A549 (cell line): ENCODE measurements at regions not wholly inside any gene's neighbourhood (a gene's known extent, or its start where the extent isn't known, plus 50 kb on each side); places are given as distances from the start of the nearest gene placed in this dataset.

ENCODE experiments used
- ATAC-seq, 2 experiments: fragments of 200-7000 bp in 1 of 2; fragments of >200 bp in 1 of 2; cut with Nextera tagmentation in 1 of 2; cut with Tn5 transposase in 1 of 2; 3 replicates each; pipeline versions ENCODE4 v1.8.0 to v1.9.1; 2018 to 2020; ENCODE audit warnings: mild to moderate bottlenecking in 1 of 2, moderate library complexity in 1 of 2
- CTCF ChIA-PET: fragments of 300-600 bp; sonication (Branson Sonifier 250); formaldehyde crosslinking; extraction: SDS; loops from one replicate; lab custom pipeline; 2021; ENCODE audit warnings: antibody characterized with exemption, inconsistent platforms; lab: Yijun Ruan, JAX
- POLR2A ChIA-PET: fragments of 350-600 bp; formaldehyde crosslinking; extraction: SDS; loops from one replicate; lab custom pipeline; 2021; ENCODE audit warnings: antibody characterized with exemption, inconsistent platforms; lab: Yijun Ruan, JAX
- DNase-seq, 2 experiments: peaks; one replicate each; pipeline versions ENCODE4 v3.0.0 to v3.0.0-alpha.2; 2011 to 2016; ENCODE audit warnings: low read depth in 1 of 2, low spot score in 1 of 2
- FAIRE-seq: peaks from 2 replicates; lab custom pipeline; 2011; peaks lifted over from hg19 to GRCh38; lab: Jason Lieb, UNC
- H3K27ac ChIP-seq, 2 experiments: fragments of >200 bp; sonication (Bioruptor Twin); formaldehyde crosslinking; 3 replicates each; pipeline ENCODE4 v1.5.1; 2016 to 2017
- H3K4me1 ChIP-seq: fragments of >200 bp; sonication (Bioruptor Twin); formaldehyde crosslinking; 3 replicates; pipeline ENCODE4 v1.6.1; 2016
- H3K4me2 ChIP-seq: fragments of >200 bp; sonication (Bioruptor Twin); formaldehyde crosslinking; 3 replicates; pipeline ENCODE4 v1.6.1; 2016
- H3K4me3 ChIP-seq: fragments of >200 bp; sonication (Bioruptor Twin); formaldehyde crosslinking; 3 replicates; pipeline ENCODE4 v1.5.1; 2016
- H3K9me3 ChIP-seq: fragments of >200 bp; sonication (Bioruptor Twin); formaldehyde crosslinking; 3 replicates; pipeline ENCODE4 v1.6.1; 2016
- CBX2 ChIP-seq: fragments of 200-600 bp; sonication (generic); IDR thresholded peaks from 2 replicates; pipeline ENCODE4 v1.6.1; 2016; ENCODE audit warnings: low read depth, mild to moderate bottlenecking, borderline replicate concordance
- CHD4 ChIP-seq: fragments of 200-600 bp; sonication (generic); IDR thresholded peaks from 2 replicates; pipeline ENCODE4 v1.6.1; 2016; ENCODE audit warnings: antibody characterized with exemption, mild to moderate bottlenecking, borderline replicate concordance
- E2F6 ChIP-seq: IDR thresholded peaks from 2 replicates; pipeline ENCODE4 v1.6.1; 2012; ENCODE audit warnings: low read depth, borderline replicate concordance
- EHF ChIP-seq: fragments of 250-450 bp; sonication (Bioruptor Pico); IDR thresholded peaks from 2 replicates; pipeline ENCODE4 v1.5.0; 2020; ENCODE audit warnings: mild to moderate bottlenecking
- EP300 ChIP-seq, 2 experiments: fragments of >200 bp; sonication (Bioruptor Twin); formaldehyde crosslinking; IDR thresholded peaks; 2 replicates in 1 of 2; 3 replicates in 1 of 2; pipeline ENCODE4 v1.6.1; 2016 to 2017
- FOSL2 ChIP-seq, 2 experiments: fragments of 450-650 bp in 1 of 2; fragments of >200 bp in 1 of 2; sonication (Bioruptor Twin) in 1 of 2; formaldehyde crosslinking; IDR thresholded peaks; 2 replicates each; pipeline versions ENCODE4 v1.5.0 to v1.6.1; 2016 to 2020; ENCODE audit warnings: mild to moderate bottlenecking in 1 of 2, moderate library complexity in 1 of 2
- HES2 ChIP-seq: fragments of >200 bp; sonication (Bioruptor Twin); formaldehyde crosslinking; IDR thresholded peaks from 2 replicates; pipeline ENCODE4 v1.6.1; 2016
- HOXB13 ChIP-seq: fragments of 250-450 bp; sonication (Bioruptor Pico); IDR thresholded peaks from 2 replicates; pipeline ENCODE4 v1.5.0; 2020; ENCODE audit warnings: low read depth, mild to moderate bottlenecking, moderate library complexity
- HOXB5 ChIP-seq: fragments of 250-450 bp; sonication (Bioruptor Pico); IDR thresholded peaks from 2 replicates; pipeline ENCODE4 v1.5.0; 2020; ENCODE audit warnings: mild to moderate bottlenecking, moderate library complexity
- JUNB ChIP-seq: fragments of >200 bp; sonication (Bioruptor Twin); formaldehyde crosslinking; IDR thresholded peaks from 2 replicates; pipeline ENCODE4 v1.6.1; 2016
- NFE2L2 ChIP-seq: fragments of 150-350 bp; conservative IDR thresholded peaks from 2 replicates; pipeline ENCODE4 v1.6.1; 2014; ENCODE audit warnings: low read length
- PBX3 ChIP-seq: IDR thresholded peaks from 2 replicates; pipeline ENCODE4 v1.6.1; 2012
- POLR2AphosphoS2 ChIP-seq: conservative IDR thresholded peaks from 2 replicates; pipeline ENCODE4 v1.6.1; 2012; ENCODE audit warnings: low read length, improper control_type of control experiment, inconsistent platforms
- RARB ChIP-seq: fragments of 250-450 bp; sonication (Bioruptor Pico); IDR thresholded peaks from 2 replicates; pipeline ENCODE4 v1.8.0; 2021; ENCODE audit warnings: mild to moderate bottlenecking, moderate library complexity
- REST ChIP-seq: fragments of 200-600 bp; sonication (generic); IDR thresholded peaks from 2 replicates; pipeline ENCODE4 v1.6.1; 2016; ENCODE audit warnings: antibody characterized with exemption, mild to moderate bottlenecking, moderate library complexity
- SMC3 ChIP-seq: fragments of >200 bp; sonication (Bioruptor Twin); formaldehyde crosslinking; IDR thresholded peaks from 3 replicates; pipeline ENCODE4 v1.6.1; 2018; ENCODE audit warnings: inconsistent platforms
- SREBF2 ChIP-seq: fragments of 450-650 bp; IDR thresholded peaks from 2 replicates; pipeline ENCODE4 v1.6.1; 2014; ENCODE audit warnings: mild to moderate bottlenecking, moderate library complexity
- ZSCAN20 ChIP-seq: fragments of 250-450 bp; sonication (Bioruptor Pico); IDR thresholded peaks from 2 replicates; pipeline ENCODE4 v1.8.0; 2022; ENCODE audit warnings: mild to moderate bottlenecking, moderate library complexity
- WGBS: methylation state at CpG from one replicate; pipeline ENCODE4 v1.1.6; 2017; ENCODE audit errors: missing lambda C conversion rate; 5-methylcytosine and 5-hydroxymethylcytosine counted together
- TF ChIP-seq, protein P1 (sequence below): fragments of 150-350 bp; IDR thresholded peaks from 2 replicates; pipeline ENCODE4 v1.6.1; 2014; ENCODE audit warnings: low read depth, mild to moderate bottlenecking, low read length
- TF ChIP-seq, protein P2 (sequence below): fragments of 250-450 bp; sonication (Bioruptor Pico); IDR thresholded peaks from 2 replicates; pipeline ENCODE4 v1.5.0; 2021; ENCODE audit warnings: mild to moderate bottlenecking, moderate library complexity, borderline replicate concordance

DNA sequence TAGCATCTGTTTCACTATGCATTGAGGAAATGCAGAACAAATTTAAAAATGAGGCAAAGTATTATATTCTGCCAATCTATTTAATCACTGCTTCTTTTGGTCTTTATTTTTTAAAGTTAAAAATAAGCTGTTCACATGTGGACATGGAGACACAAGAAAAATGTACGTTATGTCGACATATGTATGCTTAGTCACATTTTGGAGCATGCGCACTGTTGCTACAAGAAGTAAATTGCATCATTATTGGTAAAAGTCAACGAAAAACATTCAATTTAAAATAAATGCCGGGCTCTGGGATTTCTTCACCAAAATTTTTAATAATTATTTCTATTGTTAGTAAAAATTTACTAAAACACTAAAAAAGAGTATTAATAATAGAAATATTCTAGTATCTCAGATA, 876.3 kb upstream of the CTNND2 start:
- ATAC-seq (no peak), FAIRE-seq (no peak), DNase-seq (no peak)
- TF ChIP-seq FOSL2 (IDR thresholded peaks at IDR 0.05) (no peak), FOSL2 (CRISPR knock-in tag; IDR thresholded peaks at IDR 0.05) (no peak), SREBF2 (no peak)
- no peak overlapping the region for H3K4me3 ChIP-seq
- no peak overlapping the region for H3K27ac ChIP-seq
- no peak overlapping the region for H3K4me2 ChIP-seq
- no peaks in the 10 kb centered on the region for H3K9me3 ChIP-seq
- 20% methylated on average over 5 of the region's 5 CpGs for WGBS
- ChIA-PET POLR2A (no interaction called here), CTCF (no interaction called here)
- no peaks in the 10 kb centered on the region for H3K4me1 ChIP-seq

GRCh38 chr5:12777342-12777741, 873.1 kb upstream of the CTNND2 start:
- ATAC-seq (no peak), FAIRE-seq (no peak), DNase-seq (no peak)
- Histone ChIP-seq H3K4me2 (no peak overlapping the region), H3K27ac (no peak overlapping the region), H3K4me1 (no peaks in the 10 kb centered on the region), H3K9me3 (no peaks in the 10 kb centered on the region), H3K4me3 (no peak overlapping the region)
- ChIA-PET CTCF (interaction anchor here (0.6 kb wide), 1 partner anchor 12 kb away, joined by 3 read pairs; no protein-coding TSS in a partner anchor), POLR2A (no interaction called here)
- 53% methylated on average over 3 of the region's 3 CpGs for WGBS
- no peak for TF ChIP-seq PBX3
- TF ChIP-seq REST, result no peak
- no peak for TF ChIP-seq FOSL2 (IDR thresholded peaks at IDR 0.05)
- TF ChIP-seq FOSL2 (CRISPR knock-in tag; IDR thresholded peaks at IDR 0.05), result no peak
- no peak for TF ChIP-seq EP300 (IDR thresholded peaks at IDR 0.05)
- no peak for TF ChIP-seq RARB (CRISPR knock-in tag)
- TF ChIP-seq, protein P1, sequence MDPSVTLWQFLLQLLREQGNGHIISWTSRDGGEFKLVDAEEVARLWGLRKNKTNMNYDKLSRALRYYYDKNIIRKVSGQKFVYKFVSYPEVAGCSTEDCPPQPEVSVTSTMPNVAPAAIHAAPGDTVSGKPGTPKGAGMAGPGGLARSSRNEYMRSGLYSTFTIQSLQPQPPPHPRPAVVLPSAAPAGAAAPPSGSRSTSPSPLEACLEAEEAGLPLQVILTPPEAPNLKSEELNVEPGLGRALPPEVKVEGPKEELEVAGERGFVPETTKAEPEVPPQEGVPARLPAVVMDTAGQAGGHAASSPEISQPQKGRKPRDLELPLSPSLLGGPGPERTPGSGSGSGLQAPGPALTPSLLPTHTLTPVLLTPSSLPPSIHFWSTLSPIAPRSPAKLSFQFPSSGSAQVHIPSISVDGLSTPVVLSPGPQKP, result no peak
- no peak for TF ChIP-seq EHF (CRISPR knock-in tag)
- no peak for TF ChIP-seq HOXB5 (CRISPR knock-in tag)

DNA sequence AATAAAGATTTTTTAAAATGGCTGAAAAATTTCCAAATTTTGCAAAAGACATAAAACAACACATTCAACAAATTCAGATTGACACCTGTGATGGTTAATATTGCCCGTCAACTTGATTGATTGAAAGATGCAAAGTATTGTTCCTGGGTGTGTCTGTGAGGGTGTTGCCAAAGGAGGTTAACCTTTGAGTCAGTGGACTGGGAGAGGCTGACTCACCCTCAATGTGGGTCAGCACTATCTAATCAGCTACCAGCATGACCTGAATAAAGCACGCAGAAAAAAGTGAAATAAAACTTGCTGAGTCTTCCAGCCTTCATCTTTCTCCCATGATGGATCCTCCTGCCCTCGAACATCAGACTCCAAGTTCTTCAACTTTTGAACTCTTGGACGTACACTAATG, 868.0 kb upstream of the CTNND2 start:
- DNase-seq (no peak), FAIRE-seq (no peak), ATAC-seq (no peak)
- H3K9me3 ChIP-seq, result no peaks in the 10 kb centered on the region
- no peak overlapping the region for H3K4me3 ChIP-seq
- no peak overlapping the region for H3K4me2 ChIP-seq
- H3K27ac ChIP-seq, result no peak overlapping the region
- POLR2A ChIA-PET, result no interaction called here
- WGBS, result 27% methylated on average over 4 of the region's 4 CpGs
- no peaks in the 10 kb centered on the region for H3K4me1 ChIP-seq
- CTCF ChIA-PET, result no interaction called here
- TF ChIP-seq SMC3 (no peak), HES2 (no peak), JUNB (no peak), CBX2 (no peak), POLR2AphosphoS2 (no peak), E2F6 (no peak), NFE2L2 (no peak), HOXB5 (CRISPR knock-in tag) (no peak), REST (no peak), CHD4 (no peak), ZSCAN20 (CRISPR knock-in tag) (no peak), HOXB13 (CRISPR knock-in tag) (no peak)
- TF ChIP-seq, protein P2, sequence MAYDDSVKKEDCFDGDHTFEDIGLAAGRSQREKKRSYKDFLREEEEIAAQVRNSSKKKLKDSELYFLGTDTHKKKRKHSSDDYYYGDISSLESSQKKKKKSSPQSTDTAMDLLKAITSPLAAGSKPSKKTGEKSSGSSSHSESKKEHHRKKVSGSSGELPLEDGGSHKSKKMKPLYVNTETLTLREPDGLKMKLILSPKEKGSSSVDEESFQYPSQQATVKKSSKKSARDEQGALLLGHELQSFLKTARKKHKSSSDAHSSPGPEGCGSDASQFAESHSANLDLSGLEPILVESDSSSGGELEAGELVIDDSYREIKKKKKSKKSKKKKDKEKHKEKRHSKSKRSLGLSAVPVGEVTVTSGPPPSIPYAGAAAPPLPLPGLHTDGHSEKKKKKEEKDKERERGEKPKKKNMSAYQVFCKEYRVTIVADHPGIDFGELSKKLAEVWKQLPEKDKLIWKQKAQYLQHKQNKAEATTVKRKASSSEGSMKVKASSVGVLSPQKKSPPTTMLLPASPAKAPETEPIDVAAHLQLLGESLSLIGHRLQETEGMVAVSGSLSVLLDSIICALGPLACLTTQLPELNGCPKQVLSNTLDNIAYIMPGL (CRISPR knock-in tag), result no peak
